ENCODE measurements at regions not wholly inside any gene's neighbourhood (a gene's known extent, or its start where the extent isn't known, plus 50 kb on each side); places are given as distances from the start of the nearest gene placed in this dataset.
"Not testable (repeated sequence)": the region's sequence is repeated elsewhere in the genome, so short reads cannot be mapped to it uniquely, and the experiment has no call there.

GRCh38 chr10:129213996-129214395, 253.0 kb upstream of the MGMT start:
- H3K9me3 ChIP-seq (ENCODE audit: low read length); H2AFZ ChIP-seq (ENCODE audit: low read depth, low read length): not testable (repeated sequence)

GRCh38 chr10:129219364-129219763, 247.7 kb upstream of the MGMT start:
- Histone ChIP-seq H3K4me3 (ENCODE audit: low read length) (no peak overlapping the region), H3K27me3 (ENCODE audit: insufficient read depth, low read length) (no peaks in the 10 kb centered on the region), H3K4me1 (ENCODE audit: insufficient read depth, low read length) (no peaks in the 10 kb centered on the region), H3K36me3 (ENCODE audit: insufficient read depth, low read length) (no peaks in the 10 kb centered on the region), H2AFZ (ENCODE audit: low read depth, low read length) (no peak overlapping the region), H3K9me3 (ENCODE audit: low read length) (no peaks in the 10 kb centered on the region)

More at GRCh38 chr10:129213996-129214395, 253.0 kb upstream of the MGMT start:
- H3K27me3 ChIP-seq (ENCODE audit: insufficient read depth, low read length); H3K36me3 ChIP-seq (ENCODE audit: insufficient read depth, low read length); H3K4me3 ChIP-seq (ENCODE audit: low read length); H3K4me1 ChIP-seq (ENCODE audit: insufficient read depth, low read length): not testable (repeated sequence)

- H3K36me3 ChIP-seq (ENCODE audit: insufficient read depth, low read length): no peaks in the 10 kb centered on the region
- no peak overlapping the region for H2AFZ ChIP-seq (ENCODE audit: low read depth, low read length)
Observed at GRCh38 chr10:129222436-129222835, 244.6 kb upstream of the MGMT start.

GRCh38 chr10:129223363-129223762, 243.7 kb upstream of the MGMT start:
- Histone ChIP-seq H3K4me3 (ENCODE audit: low read length) (no peak overlapping the region), H3K27me3 (ENCODE audit: insufficient read depth, low read length) (no peaks in the 10 kb centered on the region), H3K4me1 (ENCODE audit: insufficient read depth, low read length) (no peaks in the 10 kb centered on the region), H3K9me3 (ENCODE audit: low read length) (no peaks in the 10 kb centered on the region), H2AFZ (ENCODE audit: low read depth, low read length) (no peak overlapping the region), H3K36me3 (ENCODE audit: insufficient read depth, low read length) (no peaks in the 10 kb centered on the region)

More at GRCh38 chr10:129222436-129222835, 244.6 kb upstream of the MGMT start:
- Histone ChIP-seq H3K9me3 (ENCODE audit: low read length) (no peaks in the 10 kb centered on the region), H3K27me3 (ENCODE audit: insufficient read depth, low read length) (no peaks in the 10 kb centered on the region), H3K4me1 (ENCODE audit: insufficient read depth, low read length) (no peaks in the 10 kb centered on the region), H3K4me3 (ENCODE audit: low read length) (no peak overlapping the region)

- no peak overlapping the region for H2AFZ ChIP-seq (ENCODE audit: low read depth, low read length)
- no peak overlapping the region for H3K4me3 ChIP-seq (ENCODE audit: low read length)
- no peaks in the 10 kb centered on the region for H3K4me1 ChIP-seq (ENCODE audit: insufficient read depth, low read length)
- no peaks in the 10 kb centered on the region for H3K9me3 ChIP-seq (ENCODE audit: low read length)
- no peaks in the 10 kb centered on the region for H3K27me3 ChIP-seq (ENCODE audit: insufficient read depth, low read length)
- H3K36me3 ChIP-seq (ENCODE audit: insufficient read depth, low read length): no peaks in the 10 kb centered on the region
Observed at GRCh38 chr10:129224065-129224464, 243.0 kb upstream of the MGMT start.

GRCh38 chr10:129231821-129232220, 235.2 kb upstream of the MGMT start:
- H3K27me3 ChIP-seq (ENCODE audit: insufficient read depth, low read length): no peaks in the 10 kb centered on the region
- no peak overlapping the region for H3K4me3 ChIP-seq (ENCODE audit: low read length)
- H3K9me3 ChIP-seq (ENCODE audit: low read length): no peaks in the 10 kb centered on the region
- no peak overlapping the region for H2AFZ ChIP-seq (ENCODE audit: low read depth, low read length)
- H3K36me3 ChIP-seq (ENCODE audit: insufficient read depth, low read length): no peaks in the 10 kb centered on the region
- peaks cover 10% of the 10 kb centered on the region for H3K4me1 ChIP-seq (ENCODE audit: insufficient read depth, low read length)

GRCh38 chr10:129233351-129234148, 233.5 kb upstream of the MGMT start:
- no peak overlapping the region for H3K4me3 ChIP-seq (ENCODE audit: low read length)
- peaks cover 10% of the 10 kb centered on the region for H3K4me1 ChIP-seq (ENCODE audit: insufficient read depth, low read length)
- no peaks in the 10 kb centered on the region for H3K9me3 ChIP-seq (ENCODE audit: low read length)

GRCh38 chr10:129236274-129236691, 230.8 kb upstream of the MGMT start:
- Histone ChIP-seq H3K4me3 (ENCODE audit: low read length) (no peak overlapping the region), H2AFZ (ENCODE audit: low read depth, low read length) (no peak overlapping the region), H3K36me3 (ENCODE audit: insufficient read depth, low read length) (no peaks in the 10 kb centered on the region), H3K9me3 (ENCODE audit: low read length) (no peaks in the 10 kb centered on the region), H3K4me1 (ENCODE audit: insufficient read depth, low read length) (peaks cover 10% of the 10 kb centered on the region), H3K27me3 (ENCODE audit: insufficient read depth, low read length) (no peaks in the 10 kb centered on the region)

More at GRCh38 chr10:129233351-129234148, 233.5 kb upstream of the MGMT start:
- Histone ChIP-seq H2AFZ (ENCODE audit: low read depth, low read length) (no peak overlapping the region), H3K27me3 (ENCODE audit: insufficient read depth, low read length) (no peaks in the 10 kb centered on the region), H3K36me3 (ENCODE audit: insufficient read depth, low read length) (no peaks in the 10 kb centered on the region)

GRCh38 chr10:129241461-129241860, 225.6 kb upstream of the MGMT start:
- Histone ChIP-seq H3K36me3 (ENCODE audit: insufficient read depth, low read length) (no peaks in the 10 kb centered on the region), H2AFZ (ENCODE audit: low read depth, low read length) (no peak overlapping the region), H3K4me1 (ENCODE audit: insufficient read depth, low read length) (peaks cover under 1% of the 10 kb centered on the region), H3K27me3 (ENCODE audit: insufficient read depth, low read length) (no peaks in the 10 kb centered on the region), H3K9me3 (ENCODE audit: low read length) (no peaks in the 10 kb centered on the region), H3K4me3 (ENCODE audit: low read length) (no peak overlapping the region)

- H2AFZ ChIP-seq (ENCODE audit: low read depth, low read length): no peak overlapping the region
- H3K4me1 ChIP-seq (ENCODE audit: insufficient read depth, low read length): no peaks in the 10 kb centered on the region
- no peaks in the 10 kb centered on the region for H3K9me3 ChIP-seq (ENCODE audit: low read length)
- no peaks in the 10 kb centered on the region for H3K27me3 ChIP-seq (ENCODE audit: insufficient read depth, low read length)
- H3K36me3 ChIP-seq (ENCODE audit: insufficient read depth, low read length): no peaks in the 10 kb centered on the region
- no peak overlapping the region for H3K4me3 ChIP-seq (ENCODE audit: low read length)
Observed at GRCh38 chr10:129244298-129244697, 222.7 kb upstream of the MGMT start.

- Histone ChIP-seq H3K36me3 (ENCODE audit: insufficient read depth, low read length) (no peaks in the 10 kb centered on the region), H3K4me3 (ENCODE audit: low read length) (no peak overlapping the region), H2AFZ (ENCODE audit: low read depth, low read length) (no peak overlapping the region), H3K27me3 (ENCODE audit: insufficient read depth, low read length) (no peaks in the 10 kb centered on the region), H3K9me3 (ENCODE audit: low read length) (no peaks in the 10 kb centered on the region), H3K4me1 (ENCODE audit: insufficient read depth, low read length) (no peaks in the 10 kb centered on the region)
Observed at GRCh38 chr10:129244757-129245156, 222.3 kb upstream of the MGMT start.

GRCh38 chr10:129253161-129253864, 213.7 kb upstream of the MGMT start:
- Histone ChIP-seq H3K4me3 (ENCODE audit: low read length) (no peak overlapping the region), H3K27me3 (ENCODE audit: insufficient read depth, low read length) (no peaks in the 10 kb centered on the region), H2AFZ (ENCODE audit: low read depth, low read length) (no peak overlapping the region), H3K9me3 (ENCODE audit: low read length) (no peaks in the 10 kb centered on the region), H3K4me1 (ENCODE audit: insufficient read depth, low read length) (no peaks in the 10 kb centered on the region), H3K36me3 (ENCODE audit: insufficient read depth, low read length) (no peaks in the 10 kb centered on the region)

GRCh38 chr10:129253865-129254179, 213.2 kb upstream of the MGMT start:
- Histone ChIP-seq H3K4me1 (ENCODE audit: insufficient read depth, low read length) (no peaks in the 10 kb centered on the region), H3K9me3 (ENCODE audit: low read length) (no peaks in the 10 kb centered on the region), H3K36me3 (ENCODE audit: insufficient read depth, low read length) (no peaks in the 10 kb centered on the region), H3K27me3 (ENCODE audit: insufficient read depth, low read length) (no peaks in the 10 kb centered on the region), H3K4me3 (ENCODE audit: low read length) (no peak overlapping the region), H2AFZ (ENCODE audit: low read depth, low read length) (no peak overlapping the region)
